ENCODE measurements at regions not wholly inside any gene's neighbourhood (a gene's known extent, or its start where the extent isn't known, plus 50 kb on each side); places are given as distances from the start of the nearest gene placed in this dataset.
"Not testable (repeated sequence)": the region's sequence is repeated elsewhere in the genome, so short reads cannot be mapped to it uniquely, and the experiment has no call there.

DNA sequence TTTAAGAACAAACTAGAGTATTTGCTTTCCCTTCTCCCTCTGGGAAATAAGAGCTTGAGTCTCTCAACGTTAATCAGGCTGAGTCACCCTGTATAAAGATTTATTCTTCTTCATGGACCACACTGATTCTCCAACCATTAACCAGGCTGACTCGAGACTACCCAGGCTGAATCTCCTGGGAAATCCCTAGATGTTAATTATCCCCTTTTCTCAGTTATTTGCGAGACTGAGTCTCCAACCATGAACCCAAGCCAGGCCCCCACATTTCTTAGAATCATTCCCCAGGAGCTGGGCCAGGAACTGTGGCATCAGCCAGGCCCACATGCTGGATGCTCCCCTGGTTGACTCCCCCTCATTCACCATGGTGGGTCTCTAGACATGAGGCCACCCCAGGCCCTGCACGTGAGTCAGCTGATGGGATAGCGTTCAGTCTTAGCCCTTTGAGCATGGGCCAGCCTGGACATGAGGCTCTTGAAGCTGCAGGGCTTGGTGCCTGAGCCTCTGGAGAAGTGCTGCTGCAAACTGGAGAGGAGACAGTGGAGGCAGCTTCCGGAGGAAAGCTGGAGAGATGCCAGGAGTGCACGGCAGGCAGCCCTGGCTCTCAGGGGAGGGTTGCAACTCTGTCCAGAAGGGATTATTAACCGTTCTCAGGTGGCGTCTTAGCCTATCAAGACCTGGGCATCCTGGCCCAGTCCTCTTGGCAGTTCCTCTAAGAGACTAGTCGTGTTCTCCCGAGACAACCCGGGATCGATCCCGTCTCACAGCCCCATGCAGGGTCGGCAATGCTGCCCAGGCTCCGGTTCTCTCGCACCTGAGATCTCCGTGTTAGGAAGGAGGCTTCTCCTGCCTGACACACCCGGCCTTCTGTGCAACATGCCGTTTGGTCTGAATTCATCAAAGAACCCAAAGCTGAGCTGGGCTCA lies 296.6 kb downstream of the ADGRD1 start:
- DNase-seq (ENCODE audit: low spot score): peak; percentile 95

DNA sequence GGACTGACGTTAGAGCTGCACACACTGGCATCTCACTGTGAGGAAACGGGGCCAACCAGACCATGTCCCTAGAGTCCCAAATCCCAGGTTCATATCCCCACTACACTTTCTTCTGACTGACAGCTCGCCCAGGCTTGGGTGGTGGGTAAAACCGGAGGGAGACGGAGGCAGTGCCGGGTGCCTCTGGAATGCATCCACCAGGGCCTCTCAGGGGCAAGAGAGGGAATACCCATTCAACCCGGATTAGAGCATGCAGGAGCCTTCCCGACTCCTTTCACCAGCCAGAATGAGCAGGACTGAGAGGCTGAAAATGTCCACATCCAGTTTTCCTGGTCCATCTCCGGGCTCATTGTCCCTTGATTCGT lies 297.2 kb downstream of the ADGRD1 start:
- DNase-seq (ENCODE audit: low spot score): no peak

DNA sequence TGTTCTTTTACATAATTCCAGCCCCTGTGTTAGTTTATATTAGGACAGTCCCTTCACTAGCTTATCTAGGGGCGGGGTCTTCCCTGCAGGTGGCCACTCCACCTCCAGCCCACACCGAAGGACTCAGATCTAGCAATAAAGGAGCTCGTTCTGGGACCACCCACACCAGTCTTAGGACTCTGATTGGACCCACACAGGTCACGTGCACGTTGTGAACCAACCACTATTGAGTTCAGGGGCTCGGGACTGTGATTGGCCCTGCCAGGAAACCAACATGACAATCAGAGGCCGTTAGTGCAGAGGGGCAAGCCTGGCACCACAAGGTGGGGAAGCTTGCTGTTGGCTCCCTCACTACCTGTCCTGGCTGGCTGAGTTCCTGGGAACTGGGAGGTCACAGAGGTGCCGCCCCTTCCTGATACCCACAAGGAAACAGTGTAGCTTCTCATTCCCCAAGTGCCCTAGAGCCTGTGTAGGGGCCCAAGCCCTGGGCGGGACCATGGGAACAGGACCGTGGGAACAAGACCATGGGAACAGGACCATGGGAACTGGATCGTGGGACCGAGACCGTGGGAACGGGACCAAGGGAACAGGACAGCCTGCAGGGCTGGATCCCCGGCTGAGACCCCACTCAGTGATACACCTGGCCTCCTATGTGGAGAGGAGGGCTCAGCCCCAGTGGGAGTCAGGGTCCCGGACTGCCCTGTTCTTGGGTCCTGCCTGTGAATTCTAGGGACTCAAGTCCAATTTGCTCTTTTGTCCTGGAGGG lies 297.8 kb downstream of the ADGRD1 start:
- DNase-seq (ENCODE audit: low spot score): no peak

DNA sequence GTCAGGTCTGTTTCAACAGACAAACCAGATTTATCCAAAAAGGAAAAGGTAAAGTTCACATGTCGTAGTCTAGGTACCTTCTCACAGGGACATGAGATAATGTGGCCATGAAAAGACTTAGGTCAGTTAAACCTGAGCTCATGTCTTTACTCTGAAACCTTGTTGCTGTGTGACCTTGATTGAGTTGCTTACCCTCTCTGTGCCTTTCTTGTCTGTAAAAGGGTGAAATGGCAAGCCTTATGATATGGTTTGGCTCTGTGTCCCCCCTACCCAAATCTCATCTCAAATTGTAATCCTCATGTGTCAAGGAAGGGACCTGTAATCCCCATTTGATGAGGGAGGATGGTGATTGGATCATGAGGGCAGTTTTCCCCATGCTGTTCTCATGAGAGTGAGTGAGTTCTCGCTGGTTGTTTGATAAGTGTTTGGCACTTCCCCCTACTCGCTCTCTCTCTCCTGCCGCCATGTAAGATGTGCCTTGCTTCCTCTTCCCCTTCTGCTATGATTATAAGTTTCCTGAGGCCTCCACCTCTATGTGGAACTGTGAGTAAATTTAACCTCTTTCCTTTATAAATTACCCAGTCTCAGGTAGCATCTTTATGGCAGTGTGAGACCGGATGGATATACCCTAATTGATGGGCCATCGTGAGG lies 299.8 kb downstream of the ADGRD1 start:
- no peak for DNase-seq (ENCODE audit: low spot score)

DNA sequence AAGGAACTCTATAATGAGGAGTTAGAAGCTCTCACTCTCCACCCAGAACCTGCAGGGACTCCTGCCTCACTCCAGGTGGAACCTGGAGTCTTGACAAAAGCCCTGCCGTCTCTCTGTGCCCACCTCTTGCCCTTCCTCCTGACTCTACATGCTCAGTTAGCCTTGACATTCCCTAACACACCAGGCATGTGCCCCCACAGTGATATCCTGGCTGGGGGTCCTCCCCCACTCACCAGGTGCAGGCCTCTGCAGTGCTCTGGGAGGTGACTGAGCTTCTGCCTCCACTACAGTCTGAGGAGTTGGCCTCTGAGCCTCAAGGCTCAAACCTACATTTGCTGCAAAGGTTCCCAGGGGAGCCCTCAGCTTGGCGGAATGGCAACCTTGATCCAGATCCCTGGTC lies 300.7 kb downstream of the ADGRD1 start:
- no peak for DNase-seq (ENCODE audit: low spot score)

DNA sequence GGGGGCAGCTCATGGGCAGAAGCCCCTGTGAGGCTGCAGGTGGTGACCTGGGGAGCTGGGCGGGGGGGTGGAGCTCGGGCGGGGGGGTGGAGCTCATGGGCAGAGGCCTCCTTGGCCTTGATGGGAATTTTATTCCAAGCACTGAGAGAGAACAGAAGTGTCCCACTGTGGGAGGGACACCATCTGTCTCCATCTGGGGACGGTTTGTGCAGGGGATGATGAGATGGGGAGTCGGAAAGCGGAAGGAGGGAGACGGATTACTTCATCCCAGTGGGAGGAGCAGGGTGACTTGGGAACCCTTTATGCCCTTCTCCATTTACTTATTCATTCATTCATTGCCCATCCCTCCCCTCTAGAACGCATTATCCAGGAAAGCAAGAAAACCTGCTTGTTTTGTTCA lies 304.7 kb downstream of the ADGRD1 start:
- DNase-seq (ENCODE audit: low spot score): no peak

DNA sequence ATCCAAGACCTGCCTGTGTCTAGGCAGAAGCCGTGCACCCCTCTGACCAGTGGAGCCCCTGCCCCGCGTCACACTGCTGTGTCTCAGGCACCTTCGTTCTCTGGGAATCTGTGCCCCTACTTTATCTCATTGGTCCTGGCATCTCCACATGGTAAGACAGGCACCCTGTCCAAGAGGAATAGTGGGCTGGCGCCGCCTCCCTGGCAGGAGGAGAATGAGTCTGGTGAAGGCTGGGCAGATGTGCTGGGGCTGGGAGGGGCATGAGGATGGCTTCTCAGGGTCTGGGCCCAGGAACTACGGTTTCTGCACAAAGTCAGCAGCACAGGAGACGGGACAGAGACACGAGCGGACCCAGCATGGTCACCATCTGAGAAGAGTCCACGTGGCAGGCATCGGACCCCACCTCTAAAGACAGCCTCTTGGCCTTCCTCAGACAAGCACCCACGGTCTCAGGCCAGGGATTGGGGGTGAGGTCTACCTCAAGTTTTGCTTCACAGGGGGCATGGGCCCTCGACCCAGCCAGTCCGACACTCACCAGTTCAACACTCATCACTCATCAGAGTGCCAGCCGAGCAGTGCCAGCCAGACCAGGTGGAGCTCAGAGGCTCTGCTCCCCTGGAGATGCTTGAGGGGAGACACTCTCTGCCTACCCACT lies 306.7 kb downstream of the ADGRD1 start:
- DNase-seq (ENCODE audit: low spot score): no peak

DNA sequence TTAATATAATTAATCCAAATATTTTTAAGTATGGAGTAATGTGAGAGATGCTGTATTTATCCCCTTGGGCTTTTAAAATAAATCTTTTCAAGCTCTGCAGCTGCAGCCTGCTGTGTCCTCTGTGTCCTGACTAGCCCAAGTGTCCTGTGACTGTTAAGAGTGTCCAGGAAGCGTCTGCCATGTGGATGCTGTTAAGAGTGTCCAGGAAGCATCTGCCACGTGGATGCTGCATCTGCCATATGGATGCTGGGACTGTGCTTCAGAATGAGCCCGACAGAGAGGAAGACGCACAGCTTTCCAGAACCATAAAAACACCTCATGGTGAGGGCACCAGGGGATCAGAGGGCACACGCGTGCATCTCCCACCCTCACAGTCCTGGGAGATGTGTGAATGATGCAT lies 307.2 kb downstream of the ADGRD1 start:
- DNase-seq (ENCODE audit: low spot score): no peak

DNA sequence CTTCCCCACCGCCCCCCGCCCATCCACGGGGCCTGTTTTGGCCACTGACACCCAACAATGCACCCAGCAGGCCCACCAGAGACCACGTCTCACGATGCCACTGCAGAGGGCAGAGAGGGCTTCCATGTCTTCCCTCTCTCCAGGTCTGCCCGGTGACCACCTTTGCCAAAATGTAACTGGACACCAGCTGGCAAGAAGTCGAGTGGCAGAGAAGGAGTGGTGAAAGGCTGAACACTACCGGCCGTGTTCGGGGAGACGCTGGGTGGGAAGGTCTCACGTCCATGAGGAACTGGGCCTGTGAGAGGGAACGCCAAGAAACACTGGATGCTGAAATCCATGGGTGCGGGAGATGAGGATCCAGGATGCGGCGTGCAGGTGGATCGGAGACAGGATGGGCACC lies 308.2 kb downstream of the ADGRD1 start:
- DNase-seq (ENCODE audit: low spot score): no peak

DNA sequence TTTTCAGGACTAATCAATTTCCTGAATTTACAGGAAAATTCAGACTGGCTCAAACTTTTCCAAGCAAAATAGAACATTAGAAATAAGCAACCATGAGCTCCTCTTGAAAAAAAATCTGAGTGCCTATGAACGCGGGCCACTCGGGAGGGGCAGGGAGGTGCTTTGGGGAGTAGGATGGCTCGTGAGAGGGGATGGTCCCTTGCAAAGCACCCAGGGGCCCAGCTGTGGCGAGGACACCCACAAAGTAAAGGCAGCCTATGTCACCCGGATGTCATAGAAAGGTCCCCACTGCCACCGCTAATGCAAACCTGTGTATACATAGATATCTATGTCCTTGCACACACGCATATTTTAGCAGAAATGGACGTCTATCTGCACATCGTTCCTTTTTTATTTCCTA lies 309.9 kb downstream of the ADGRD1 start:
- DNase-seq (ENCODE audit: low spot score): no peak

DNA sequence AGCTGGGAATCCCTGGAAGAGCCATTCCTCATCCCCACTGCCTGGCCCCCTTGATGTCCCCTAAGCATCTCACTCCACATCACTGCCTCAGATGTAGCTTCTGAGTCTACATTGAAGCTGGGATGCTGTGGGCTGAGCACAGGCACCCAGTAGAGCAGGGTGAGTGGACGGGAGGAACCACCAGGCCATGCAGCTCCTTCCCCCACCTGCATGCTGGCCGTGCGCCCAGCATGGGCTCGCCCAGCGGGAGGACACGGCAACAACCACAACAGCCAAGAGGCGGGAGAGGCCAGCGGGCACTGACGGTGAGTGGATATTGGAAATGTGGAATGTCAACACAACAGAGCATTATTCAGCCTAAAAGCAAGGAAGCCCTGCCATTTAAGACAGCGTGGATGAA lies 310.9 kb downstream of the ADGRD1 start:
- peak; percentile 91 for DNase-seq (ENCODE audit: low spot score)

DNA sequence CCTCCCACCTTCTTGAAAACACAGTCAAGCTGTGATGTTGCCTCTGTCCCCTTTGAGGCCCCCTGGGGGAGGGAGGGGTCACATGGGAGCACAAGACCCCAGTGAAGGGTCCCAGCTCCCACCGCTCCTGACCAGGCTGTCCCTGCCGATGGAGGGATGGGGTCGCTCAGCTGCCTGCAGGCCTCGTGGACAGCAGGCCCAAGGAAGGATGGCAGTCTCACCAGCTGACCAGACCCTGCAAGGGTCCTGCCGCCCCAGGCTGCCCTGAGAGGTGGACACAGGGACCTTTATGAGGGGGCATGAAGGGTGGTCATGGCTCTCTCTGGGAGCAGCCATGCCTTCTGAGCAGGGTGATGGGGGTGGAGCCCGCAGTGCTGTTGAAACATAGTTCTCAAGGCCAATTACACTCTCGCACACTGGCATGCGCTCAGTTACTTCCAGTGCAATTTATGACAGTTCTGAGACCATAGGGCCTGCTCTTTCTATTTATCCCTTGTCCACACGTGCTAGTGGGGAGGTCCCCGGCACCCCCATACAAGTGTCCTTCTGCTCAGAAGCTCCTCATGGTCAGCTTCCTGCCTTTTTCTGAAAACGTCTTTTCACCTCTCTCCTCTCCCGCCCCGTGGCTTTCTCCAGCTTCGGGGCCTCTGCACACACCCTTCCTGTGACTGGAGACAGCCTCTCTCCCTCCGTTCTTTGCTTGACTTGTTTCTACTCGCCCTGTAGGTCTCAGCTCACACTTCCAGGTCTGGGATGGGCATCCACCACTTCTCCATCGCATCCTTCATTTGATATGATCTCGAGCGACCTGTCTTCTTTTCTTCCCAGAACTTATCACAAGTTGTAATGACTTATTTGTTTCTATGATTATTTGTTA lies 313.1 kb downstream of the ADGRD1 start:
- no peak for DNase-seq (ENCODE audit: low spot score)

DNA sequence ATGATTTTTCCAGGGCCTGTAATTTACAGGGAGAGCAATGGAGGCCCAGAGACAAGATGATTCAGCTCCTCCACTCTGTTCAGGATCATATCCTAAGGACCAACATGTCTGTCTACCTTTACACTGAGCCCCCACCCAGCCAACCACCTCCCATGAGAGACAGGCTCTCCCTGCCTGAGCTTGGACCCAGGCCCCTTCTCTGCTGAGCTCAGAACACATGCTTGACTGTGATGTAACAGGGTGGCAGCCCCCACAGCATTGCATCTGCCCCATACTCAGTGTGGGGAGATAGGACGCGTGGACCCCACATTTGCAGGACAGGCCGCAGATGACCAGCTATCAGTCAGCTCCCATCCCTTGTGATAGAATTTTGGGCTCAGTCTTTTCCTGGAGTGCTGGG lies 313.9 kb downstream of the ADGRD1 start:
- DNase-seq (ENCODE audit: low spot score): no peak

DNA sequence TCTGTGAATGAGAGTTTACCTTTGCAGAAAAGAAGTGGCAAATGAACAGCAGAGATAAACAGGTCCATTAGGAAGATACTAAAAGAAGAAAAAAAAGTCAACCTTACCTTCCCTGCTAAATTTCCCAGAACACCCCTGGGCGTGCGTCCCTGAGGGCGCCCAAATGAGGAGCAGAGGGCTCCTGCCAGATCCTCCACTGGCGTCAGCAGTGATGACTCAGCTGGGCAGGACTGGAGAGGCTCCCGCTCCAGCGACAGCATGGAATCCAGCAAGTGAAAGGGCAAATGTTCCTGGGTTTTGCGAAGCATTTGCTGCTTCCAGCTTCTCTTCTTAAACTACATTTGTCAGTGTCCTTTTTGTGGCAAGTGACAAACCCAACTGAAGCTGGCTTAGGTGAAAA lies 314.4 kb downstream of the ADGRD1 start:
- peak; percentile 57 for DNase-seq (ENCODE audit: low spot score)

DNA sequence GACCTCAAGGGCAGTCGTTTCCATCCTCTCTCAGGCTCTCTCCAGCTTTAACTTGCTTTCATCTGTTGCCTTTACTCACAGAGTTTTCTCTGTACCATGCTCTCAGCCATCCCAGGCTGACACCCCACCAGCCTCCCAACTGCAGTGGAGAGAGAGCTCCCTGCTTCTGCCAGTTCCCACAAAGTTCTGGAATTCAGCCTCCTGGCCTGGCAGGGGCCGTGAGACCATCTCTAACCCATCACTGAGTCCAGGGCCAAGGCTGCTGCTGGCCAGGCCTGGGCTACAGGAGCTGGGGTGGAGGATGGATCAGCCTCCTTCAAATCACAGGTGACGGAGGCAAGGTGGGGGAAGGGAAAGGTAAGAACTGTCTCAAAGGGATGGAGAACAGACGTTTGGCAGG lies 314.9 kb downstream of the ADGRD1 start:
- DNase-seq (ENCODE audit: low spot score): not testable (repeated sequence)

DNA sequence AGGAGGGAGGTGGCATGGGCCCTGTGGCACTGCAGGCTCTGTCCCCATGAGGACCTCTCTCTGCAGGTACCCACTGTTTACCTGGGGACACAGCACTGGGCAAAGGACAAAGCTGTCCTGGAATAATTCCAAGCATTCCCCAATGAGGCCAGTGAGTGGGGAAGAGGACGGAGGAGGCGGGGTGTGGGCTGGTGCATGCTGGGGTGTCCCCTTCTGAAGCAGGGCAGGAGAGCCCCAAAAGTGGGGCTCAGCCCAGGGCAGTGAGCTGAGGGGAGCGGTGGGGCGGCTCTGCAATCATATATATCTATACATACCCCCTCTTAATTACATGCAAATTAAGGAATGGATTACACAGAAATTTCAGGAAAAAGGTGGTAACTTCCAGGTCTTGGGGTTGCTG lies 315.8 kb downstream of the ADGRD1 start:
- no peak for DNase-seq (ENCODE audit: low spot score)

DNA sequence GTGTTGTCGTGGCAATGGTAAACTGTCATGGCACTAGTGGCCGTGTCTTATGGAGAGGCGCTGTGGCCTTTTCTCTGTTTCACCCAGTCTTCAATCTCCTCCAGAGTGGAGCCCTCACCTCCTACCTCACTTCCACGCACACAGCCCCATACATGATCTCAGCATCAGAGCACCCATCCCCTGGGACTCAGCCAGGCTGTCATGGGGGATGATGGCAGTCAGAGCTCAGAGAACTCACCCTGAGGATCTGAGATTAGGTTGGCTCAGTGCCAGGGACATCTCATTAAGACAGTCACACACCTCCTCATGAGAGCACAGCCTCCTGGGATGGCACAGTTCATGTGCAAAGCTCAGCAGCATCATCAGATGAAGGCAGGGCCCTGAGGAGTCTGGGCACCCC lies 316.3 kb downstream of the ADGRD1 start:
- DNase-seq (ENCODE audit: low spot score): not testable (repeated sequence)

DNA sequence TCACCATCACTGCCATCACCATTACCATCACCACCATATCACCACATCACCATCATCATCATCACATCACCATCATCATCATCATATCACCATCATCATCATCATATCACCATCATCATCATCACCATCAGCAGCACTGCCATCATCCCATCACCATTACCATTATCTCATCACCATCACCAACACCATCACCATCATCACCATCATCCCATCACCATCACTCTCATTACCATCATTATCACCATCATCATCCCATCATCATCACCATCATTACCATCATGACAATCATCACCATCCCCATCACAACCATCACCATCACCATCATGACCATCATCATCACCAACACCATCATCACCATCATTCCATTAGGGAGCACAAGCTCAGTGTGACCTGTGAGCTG lies 318.0 kb downstream of the ADGRD1 start:
- DNase-seq (ENCODE audit: low spot score): no peak

DNA sequence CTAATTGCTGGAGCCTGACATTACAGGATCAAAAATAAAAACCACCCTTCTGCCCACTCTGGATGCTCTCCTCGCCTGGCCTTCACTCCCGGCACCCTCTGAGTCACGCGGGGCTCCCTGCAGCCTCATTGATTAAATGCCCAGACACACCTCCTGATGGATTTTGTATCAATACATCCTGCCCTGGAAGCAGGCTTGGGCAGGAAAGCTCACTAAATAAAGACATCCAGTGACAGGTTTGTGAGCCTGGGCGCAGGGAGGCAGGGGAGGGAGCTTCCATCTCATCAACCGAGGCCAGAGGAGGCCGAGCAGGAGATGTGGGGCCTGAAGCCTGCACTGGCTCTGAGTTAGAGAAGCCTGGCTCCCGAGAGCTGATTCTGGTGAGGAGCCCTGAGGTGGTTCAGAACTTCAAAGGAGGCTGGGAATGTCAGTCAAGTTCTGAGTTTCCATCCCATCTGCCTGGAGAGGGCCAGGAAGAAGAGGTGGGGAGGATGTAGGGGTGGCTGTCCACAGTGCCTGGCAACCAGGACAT lies 318.6 kb downstream of the ADGRD1 start:
- not testable (repeated sequence) for DNase-seq (ENCODE audit: low spot score)

DNA sequence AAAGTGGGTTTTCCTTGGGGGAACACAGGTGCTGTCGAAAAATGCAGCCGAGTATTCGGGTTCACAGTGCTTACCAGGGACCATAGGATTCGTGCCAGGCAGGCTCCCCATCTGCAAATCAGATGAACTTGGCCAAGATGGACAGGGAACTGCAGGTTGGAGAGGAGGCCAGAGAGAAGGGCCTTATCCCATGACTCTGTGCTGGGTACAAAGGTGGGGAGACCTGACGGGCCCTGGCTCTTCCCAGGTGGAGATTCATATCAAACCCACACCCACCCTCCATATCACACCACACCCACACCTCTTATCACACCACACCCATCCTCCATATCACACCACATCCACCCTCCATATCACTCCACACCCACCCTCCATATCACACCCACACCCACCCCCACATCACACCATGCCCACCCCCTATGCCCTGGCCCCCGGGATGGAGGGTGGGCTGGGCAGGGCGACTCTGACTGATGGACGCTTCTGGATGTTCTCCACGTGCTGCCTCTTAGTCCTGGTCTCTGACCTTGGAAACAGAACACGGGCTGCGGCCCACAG lies 319.7 kb downstream of the ADGRD1 start:
- DNase-seq (ENCODE audit: low spot score): no peak

DNA sequence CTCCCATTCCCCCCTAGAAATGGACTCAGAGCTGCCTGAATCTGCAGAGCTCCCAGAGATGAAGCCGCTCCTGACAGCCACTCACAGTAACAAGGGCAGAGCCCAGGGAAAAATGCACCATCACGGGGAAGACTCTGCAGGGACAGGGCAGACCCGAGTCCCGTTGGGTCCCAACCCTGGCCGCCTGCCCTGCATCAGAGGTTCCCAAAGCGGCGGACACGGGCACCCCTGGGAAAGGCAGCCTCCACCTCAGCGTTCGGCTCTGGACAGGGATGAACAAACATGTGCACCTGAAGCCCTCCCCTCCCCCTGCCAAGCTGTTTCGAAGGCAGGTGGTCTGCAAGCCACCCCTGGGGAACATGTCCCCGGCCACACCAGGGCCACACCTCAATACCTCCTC lies 320.4 kb downstream of the ADGRD1 start:
- no peak for DNase-seq (ENCODE audit: low spot score)

Data from kidney tubule cell (primary cell).